ENCODE measurements at regions not wholly inside any gene's neighbourhood (a gene's known extent, or its start where the extent isn't known, plus 50 kb on each side); places are given as distances from the start of the nearest gene placed in this dataset.
A peak's percentile ranks its signal among the peaks of the same experiment; 100 is the strongest.
"Not testable (repeated sequence)": the region's sequence is repeated elsewhere in the genome, so short reads cannot be mapped to it uniquely, and the experiment has no call there.

- Histone ChIP-seq H3K27me3 (ENCODE audit: insufficient read depth, poor library complexity, severe bottlenecking) (no peaks in the 10 kb centered on the region), H3K4me1 (ENCODE audit: insufficient read depth, poor library complexity, severe bottlenecking) (no peaks in the 10 kb centered on the region), H3K4me3 (ENCODE audit: severe bottlenecking) (no peak overlapping the region), H3K36me3 (ENCODE audit: low read depth) (no peaks in the 10 kb centered on the region), H3K9me3 (ENCODE audit: severe bottlenecking) (no peaks in the 10 kb centered on the region), H3K27ac (ENCODE audit: poor library complexity, severe bottlenecking) (no peak overlapping the region)
- ATAC-seq (ENCODE audit: low read depth), result peak; percentile 21
- TF ChIP-seq CTCF (IDR thresholded peaks at IDR 0.05; ENCODE audit: poor library complexity, severe bottlenecking), result no peak
- DNase-seq (ENCODE audit: low spot score), result no peak
Measured at GRCh38 chr9:113738893-113739604, 137.1 kb upstream of the ZNF618 start.

GRCh38 chr9:113739605-113740507 is 136.3 kb upstream of the ZNF618 start:
- not testable (repeated sequence) for DNase-seq (ENCODE audit: low spot score); H3K36me3 ChIP-seq (ENCODE audit: low read depth); ATAC-seq (ENCODE audit: low read depth); H3K9me3 ChIP-seq (ENCODE audit: severe bottlenecking); H3K27ac ChIP-seq (ENCODE audit: poor library complexity, severe bottlenecking); H3K27me3 ChIP-seq (ENCODE audit: insufficient read depth, poor library complexity, severe bottlenecking); H3K4me3 ChIP-seq (ENCODE audit: severe bottlenecking); H3K4me1 ChIP-seq (ENCODE audit: insufficient read depth, poor library complexity, severe bottlenecking)

- H3K4me3 ChIP-seq (ENCODE audit: severe bottlenecking); H3K27me3 ChIP-seq (ENCODE audit: insufficient read depth, poor library complexity, severe bottlenecking); H3K27ac ChIP-seq (ENCODE audit: poor library complexity, severe bottlenecking); H3K36me3 ChIP-seq (ENCODE audit: low read depth); DNase-seq (ENCODE audit: low spot score); H3K4me1 ChIP-seq (ENCODE audit: insufficient read depth, poor library complexity, severe bottlenecking); H3K9me3 ChIP-seq (ENCODE audit: severe bottlenecking): not testable (repeated sequence)
- peak; percentile 67 for ATAC-seq (ENCODE audit: low read depth)
Measured at GRCh38 chr9:113740508-113741500, 135.3 kb upstream of the ZNF618 start.

GRCh38 chr9:113741886-113742854 is 133.9 kb upstream of the ZNF618 start:
- no peaks in the 10 kb centered on the region for H3K9me3 ChIP-seq (ENCODE audit: severe bottlenecking)
- DNase-seq (ENCODE audit: low spot score) (no peak), ATAC-seq (ENCODE audit: low read depth) (no peak)
- no peaks in the 10 kb centered on the region for H3K36me3 ChIP-seq (ENCODE audit: low read depth)
- no peak overlapping the region for H3K4me3 ChIP-seq (ENCODE audit: severe bottlenecking)
- peaks cover 4% of the 10 kb centered on the region for H3K27me3 ChIP-seq (ENCODE audit: insufficient read depth, poor library complexity, severe bottlenecking)
- no peak for TF ChIP-seq CTCF (IDR thresholded peaks at IDR 0.05; ENCODE audit: poor library complexity, severe bottlenecking)
- no peak overlapping the region for H3K27ac ChIP-seq (ENCODE audit: poor library complexity, severe bottlenecking)
- no peaks in the 10 kb centered on the region for H3K4me1 ChIP-seq (ENCODE audit: insufficient read depth, poor library complexity, severe bottlenecking)

GRCh38 chr9:113742878-113743277 is 133.2 kb upstream of the ZNF618 start:
- DNase-seq (ENCODE audit: low spot score) (no peak), ATAC-seq (ENCODE audit: low read depth) (no peak)
- Histone ChIP-seq H3K4me3 (ENCODE audit: severe bottlenecking) (no peak overlapping the region), H3K4me1 (ENCODE audit: insufficient read depth, poor library complexity, severe bottlenecking) (no peaks in the 10 kb centered on the region), H3K27ac (ENCODE audit: poor library complexity, severe bottlenecking) (no peak overlapping the region), H3K9me3 (ENCODE audit: severe bottlenecking) (no peaks in the 10 kb centered on the region), H3K27me3 (ENCODE audit: insufficient read depth, poor library complexity, severe bottlenecking) (peaks cover 4% of the 10 kb centered on the region), H3K36me3 (ENCODE audit: low read depth) (no peaks in the 10 kb centered on the region)
- TF ChIP-seq CTCF (IDR thresholded peaks at IDR 0.05; ENCODE audit: poor library complexity, severe bottlenecking), result no peak
